ENCODE measurements at regions not wholly inside any gene's neighbourhood (a gene's known extent, or its start where the extent isn't known, plus 50 kb on each side); places are given as distances from the start of the nearest gene placed in this dataset.

GRCh38 chr14:22476887-22477286 lies 112.1 kb downstream of the DAD1 start:
- no peak for DNase-seq

- no peak for DNase-seq
Measured at GRCh38 chr14:22476005-22476751, 112.8 kb downstream of the DAD1 start.

GRCh38 chr14:22475381-22475780 lies 113.6 kb downstream of the DAD1 start:
- DNase-seq = no peak

GRCh38 chr14:22474730-22475351 lies 114.2 kb downstream of the DAD1 start:
- no peak for DNase-seq

GRCh38 chr14:22472935-22473854 lies 115.8 kb downstream of the DAD1 start:
- no peak for DNase-seq

GRCh38 chr14:22472466-22472865 lies 116.6 kb downstream of the DAD1 start:
- no peak for DNase-seq

- no peak for DNase-seq
Measured at GRCh38 chr14:22471545-22472121, 117.4 kb downstream of the DAD1 start.

- DNase-seq = no peak
Measured at GRCh38 chr14:22469538-22470303, 119.3 kb downstream of the DAD1 start.

GRCh38 chr14:22468830-22469229 lies 120.2 kb downstream of the DAD1 start:
- DNase-seq = no peak

- DNase-seq = no peak
Measured at GRCh38 chr14:22466491-22466890, 122.5 kb downstream of the DAD1 start.

GRCh38 chr14:22465201-22465840 lies 123.7 kb downstream of the DAD1 start:
- DNase-seq = no peak

- DNase-seq = no peak
Measured at GRCh38 chr14:22464422-22465142, 124.4 kb downstream of the DAD1 start.

GRCh38 chr14:22463763-22464173 lies 125.3 kb downstream of the DAD1 start:
- DNase-seq = no peak

- no peak for DNase-seq
Measured at GRCh38 chr14:22462923-22463322, 126.1 kb downstream of the DAD1 start.

GRCh38 chr14:22460461-22461195 lies 128.4 kb downstream of the DAD1 start:
- DNase-seq = no peak

- no peak for DNase-seq
Measured at GRCh38 chr14:22458737-22459136, 130.3 kb downstream of the DAD1 start.

GRCh38 chr14:22456998-22457594 lies 131.9 kb downstream of the DAD1 start:
- no peak for DNase-seq

GRCh38 chr14:22456421-22456820 lies 132.6 kb downstream of the DAD1 start:
- no peak for DNase-seq

GRCh38 chr14:22452330-22452729 lies 136.7 kb downstream of the DAD1 start:
- DNase-seq = no peak

- DNase-seq = no peak
Measured at GRCh38 chr14:22450266-22450665, 138.8 kb downstream of the DAD1 start.
